ENCODE measurements at regions not wholly inside any gene's neighbourhood (a gene's known extent, or its start where the extent isn't known, plus 50 kb on each side); places are given as distances from the start of the nearest gene placed in this dataset.

- POLR2A ChIA-PET: no interaction called here
- Mint-ChIP-seq H3K9me3 (peaks cover 0 to 10% (median 1%) of the 10 kb centered on the region in 11 donors), H3K4me3 (no peak overlapping the region), H3K36me3 (no peaks in the 10 kb centered on the region), H3K27ac (no peak overlapping the region), H3K27me3 (no peaks in the 10 kb centered on the region), H3K4me1 (no peaks in the 10 kb centered on the region)
- Histone ChIP-seq H3K4me3 (ENCODE audit: low read length) (no peak overlapping the region), H3K27ac (ENCODE audit: low read depth, low read length) (no peak overlapping the region), H3K36me3 (ENCODE audit: control insufficient read depth in 2 of 3, insufficient read depth in 3 of 3, low read length in 3 of 3) (no peaks in the 10 kb centered on the region), H3K27me3 (ENCODE audit: control insufficient read depth in 2 of 2, insufficient read depth in 2 of 2, low read length in 2 of 2) (no peaks in the 10 kb centered on the region), H3K9me3 (ENCODE audit: control insufficient read depth in 2 of 3, low read length in 3 of 3) (no peaks in the 10 kb centered on the region), H3K4me1 (ENCODE audit: control insufficient read depth in 2 of 2, insufficient read depth in 2 of 2, low read length in 2 of 2) (no peaks in the 10 kb centered on the region)
- intact Hi-C loops (cut with micrococcal nuclease): no loop called here
- CTCF ChIA-PET: no interaction called here
- DNase-seq: no peak
- no peak for ATAC-seq
Observed at GRCh38 chr2:185144159-185144919, 546.0 kb downstream of the ZNF804A start.

GRCh38 chr2:185145316-185146121, 547.2 kb downstream of the ZNF804A start:
- no peaks in the 10 kb centered on the region for H3K4me1 ChIP-seq (ENCODE audit: control insufficient read depth in 2 of 2, insufficient read depth in 2 of 2, low read length in 2 of 2)
- Mint-ChIP-seq H3K36me3 (no peaks in the 10 kb centered on the region), H3K27ac (no peak overlapping the region), H3K4me1 (no peaks in the 10 kb centered on the region), H3K27me3 (no peaks in the 10 kb centered on the region), H3K9me3 (peaks cover 0 to 6% (median 0%) of the 10 kb centered on the region in 11 donors), H3K4me3 (no peak overlapping the region)
- H3K4me3 ChIP-seq (ENCODE audit: low read length): no peak overlapping the region
- H3K9me3 ChIP-seq (ENCODE audit: control insufficient read depth in 2 of 3, low read length in 3 of 3): no peaks in the 10 kb centered on the region
- no peaks in the 10 kb centered on the region for H3K27me3 ChIP-seq (ENCODE audit: control insufficient read depth in 2 of 2, insufficient read depth in 2 of 2, low read length in 2 of 2)
- H3K27ac ChIP-seq (ENCODE audit: low read depth, low read length): no peak overlapping the region
- ChIA-PET POLR2A (no interaction called here), CTCF (no interaction called here)
- intact Hi-C loops (cut with micrococcal nuclease): no loop called here
- ATAC-seq (no peak), DNase-seq (no peak)
- H3K36me3 ChIP-seq (ENCODE audit: control insufficient read depth in 2 of 3, insufficient read depth in 3 of 3, low read length in 3 of 3): no peaks in the 10 kb centered on the region

- H3K4me3 Mint-ChIP-seq: no peak overlapping the region
- Histone ChIP-seq H3K9me3 (ENCODE audit: control insufficient read depth in 2 of 3, low read length in 3 of 3) (no peaks in the 10 kb centered on the region), H3K27ac (ENCODE audit: low read depth, low read length) (no peak overlapping the region), H3K4me1 (ENCODE audit: control insufficient read depth in 2 of 2, insufficient read depth in 2 of 2, low read length in 2 of 2) (no peaks in the 10 kb centered on the region), H3K4me3 (ENCODE audit: low read length) (no peak overlapping the region), H3K36me3 (ENCODE audit: control insufficient read depth in 2 of 3, insufficient read depth in 3 of 3, low read length in 3 of 3) (no peaks in the 10 kb centered on the region), H3K27me3 (ENCODE audit: control insufficient read depth in 2 of 2, insufficient read depth in 2 of 2, low read length in 2 of 2) (no peaks in the 10 kb centered on the region)
- DNase-seq (no peak), ATAC-seq (no peak)
- no peak overlapping the region for H3K27ac Mint-ChIP-seq
- intact Hi-C loops (cut with micrococcal nuclease): no loop called here
- H3K4me1 Mint-ChIP-seq: no peaks in the 10 kb centered on the region
- POLR2A ChIA-PET: no interaction called here
- no peaks in the 10 kb centered on the region for H3K36me3 Mint-ChIP-seq
- H3K27me3 Mint-ChIP-seq: no peaks in the 10 kb centered on the region
- CTCF ChIA-PET: no interaction called here
- H3K9me3 Mint-ChIP-seq: peaks cover 0 to 3% (median 0%) of the 10 kb centered on the region in 11 donors
Observed at GRCh38 chr2:185147361-185147760, 549.0 kb downstream of the ZNF804A start.

- Mint-ChIP-seq H3K27me3 (no peaks in the 10 kb centered on the region), H3K4me3 (no peak overlapping the region), H3K9me3 (peaks cover 0 to 3% (median 0%) of the 10 kb centered on the region in 11 donors), H3K4me1 (no peaks in the 10 kb centered on the region), H3K27ac (no peak overlapping the region), H3K36me3 (no peaks in the 10 kb centered on the region)
- no peak overlapping the region for H3K4me3 ChIP-seq (ENCODE audit: low read length)
- no peaks in the 10 kb centered on the region for H3K36me3 ChIP-seq (ENCODE audit: control insufficient read depth in 2 of 3, insufficient read depth in 3 of 3, low read length in 3 of 3)
- H3K27ac ChIP-seq (ENCODE audit: low read depth, low read length): no peak overlapping the region
- ChIA-PET CTCF (interaction anchor here (0.6 kb wide), 1 partner anchor 31 kb away, joined by 3 read pairs; no protein-coding TSS in a partner anchor), POLR2A (no interaction called here)
- no peaks in the 10 kb centered on the region for H3K27me3 ChIP-seq (ENCODE audit: control insufficient read depth in 2 of 2, insufficient read depth in 2 of 2, low read length in 2 of 2)
- no peak for DNase-seq
- no peaks in the 10 kb centered on the region for H3K4me1 ChIP-seq (ENCODE audit: control insufficient read depth in 2 of 2, insufficient read depth in 2 of 2, low read length in 2 of 2)
- intact Hi-C loops (cut with micrococcal nuclease): no loop called here
- ATAC-seq: no peak
- H3K9me3 ChIP-seq (ENCODE audit: control insufficient read depth in 2 of 3, low read length in 3 of 3): no peaks in the 10 kb centered on the region
Observed at GRCh38 chr2:185152186-185152585, 553.9 kb downstream of the ZNF804A start.

GRCh38 chr2:185161701-185162100, 563.4 kb downstream of the ZNF804A start:
- Mint-ChIP-seq H3K27me3 (no peaks in the 10 kb centered on the region), H3K36me3 (no peaks in the 10 kb centered on the region), H3K9me3 (peaks cover 0 to 13% (median 1%) of the 10 kb centered on the region in 11 donors), H3K4me1 (no peaks in the 10 kb centered on the region), H3K4me3 (no peak overlapping the region), H3K27ac (no peak overlapping the region)
- ChIA-PET CTCF (no interaction called here), POLR2A (no interaction called here)
- intact Hi-C loops (cut with micrococcal nuclease): no loop called here
- Histone ChIP-seq H3K27ac (ENCODE audit: low read depth, low read length) (no peak overlapping the region), H3K4me3 (ENCODE audit: low read length) (no peak overlapping the region), H3K27me3 (ENCODE audit: control insufficient read depth in 2 of 2, insufficient read depth in 2 of 2, low read length in 2 of 2) (no peaks in the 10 kb centered on the region), H3K36me3 (ENCODE audit: control insufficient read depth in 2 of 3, insufficient read depth in 3 of 3, low read length in 3 of 3) (no peaks in the 10 kb centered on the region), H3K4me1 (ENCODE audit: control insufficient read depth in 2 of 2, insufficient read depth in 2 of 2, low read length in 2 of 2) (no peaks in the 10 kb centered on the region), H3K9me3 (ENCODE audit: control insufficient read depth in 2 of 3, low read length in 3 of 3) (no peaks in the 10 kb centered on the region)
- ATAC-seq (no peak), DNase-seq (no peak)

DNA sequence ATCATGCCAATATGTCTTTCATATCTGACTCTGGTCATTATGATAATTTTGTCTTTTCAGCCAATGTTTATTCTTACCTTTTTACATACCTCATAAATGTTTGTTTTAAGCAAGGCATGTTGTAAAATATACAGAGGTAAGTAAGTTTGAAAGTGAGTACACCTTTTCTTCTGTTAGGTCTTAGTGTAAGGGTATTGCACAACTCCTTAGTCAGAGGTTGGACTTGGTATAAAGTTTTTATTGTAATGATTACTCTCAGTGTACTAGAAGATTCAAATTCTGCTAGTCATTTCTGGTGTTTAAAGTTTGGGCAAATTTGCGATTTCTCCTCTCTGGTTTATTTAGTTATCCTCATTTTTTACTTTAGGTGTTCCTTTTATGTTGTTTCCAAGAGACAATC, 564.3 kb upstream of the FSIP2 start:
- POLR2A ChIA-PET: no interaction called here
- Mint-ChIP-seq H3K27me3 (no peaks in the 10 kb centered on the region), H3K9me3 (peaks cover 0 to 13% (median 0%) of the 10 kb centered on the region in 11 donors), H3K4me3 (no peak overlapping the region), H3K27ac (no peak overlapping the region), H3K4me1 (no peaks in the 10 kb centered on the region), H3K36me3 (no peaks in the 10 kb centered on the region)
- CTCF ChIA-PET: no interaction called here
- Histone ChIP-seq H3K4me1 (ENCODE audit: control insufficient read depth in 2 of 2, insufficient read depth in 2 of 2, low read length in 2 of 2) (no peaks in the 10 kb centered on the region), H3K27me3 (ENCODE audit: control insufficient read depth in 2 of 2, insufficient read depth in 2 of 2, low read length in 2 of 2) (no peaks in the 10 kb centered on the region), H3K36me3 (ENCODE audit: control insufficient read depth in 2 of 3, insufficient read depth in 3 of 3, low read length in 3 of 3) (no peaks in the 10 kb centered on the region), H3K27ac (ENCODE audit: low read depth, low read length) (no peak overlapping the region), H3K4me3 (ENCODE audit: low read length) (no peak overlapping the region), H3K9me3 (ENCODE audit: control insufficient read depth in 2 of 3, low read length in 3 of 3) (no peaks in the 10 kb centered on the region)
- intact Hi-C loops (cut with micrococcal nuclease): no loop called here
- no peak for DNase-seq
- no peak for ATAC-seq

GRCh38 chr2:185179743-185180142, 558.9 kb upstream of the FSIP2 start:
- Mint-ChIP-seq H3K4me1 (no peaks in the 10 kb centered on the region), H3K36me3 (no peaks in the 10 kb centered on the region), H3K27me3 (no peaks in the 10 kb centered on the region), H3K27ac (no peak overlapping the region), H3K9me3 (peaks cover 0 to 6% (median 0%) of the 10 kb centered on the region in 11 donors), H3K4me3 (no peak overlapping the region)
- CTCF ChIA-PET: no interaction called here
- no peak overlapping the region for H3K4me3 ChIP-seq (ENCODE audit: low read length)
- H3K9me3 ChIP-seq (ENCODE audit: control insufficient read depth in 2 of 3, low read length in 3 of 3): no peaks in the 10 kb centered on the region
- H3K36me3 ChIP-seq (ENCODE audit: control insufficient read depth in 2 of 3, insufficient read depth in 3 of 3, low read length in 3 of 3): no peaks in the 10 kb centered on the region
- intact Hi-C loops (cut with micrococcal nuclease): no loop called here
- H3K27ac ChIP-seq (ENCODE audit: low read depth, low read length): no peak overlapping the region
- no peaks in the 10 kb centered on the region for H3K4me1 ChIP-seq (ENCODE audit: control insufficient read depth in 2 of 2, insufficient read depth in 2 of 2, low read length in 2 of 2)
- POLR2A ChIA-PET: no interaction called here
- no peak for DNase-seq
- no peaks in the 10 kb centered on the region for H3K27me3 ChIP-seq (ENCODE audit: control insufficient read depth in 2 of 2, insufficient read depth in 2 of 2, low read length in 2 of 2)
- no peak for ATAC-seq

All from naive thymus-derived CD4-positive, alpha-beta T cell (primary cell).